DMS79 treated with DMSO at 0.1 percent for 48 hours (cell line): ENCODE measurements at regions not wholly inside any gene's neighbourhood (a gene's known extent, or its start where the extent isn't known, plus 50 kb on each side); places are given as distances from the start of the nearest gene placed in this dataset.
"Not testable (repeated sequence)": the region's sequence is repeated elsewhere in the genome, so short reads cannot be mapped to it uniquely, and the experiment has no call there.

Source experiments
- DNase-seq: peaks from one replicate; lab custom pipeline; 2025; lab: John Stamatoyannopoulos, UW

DNA sequence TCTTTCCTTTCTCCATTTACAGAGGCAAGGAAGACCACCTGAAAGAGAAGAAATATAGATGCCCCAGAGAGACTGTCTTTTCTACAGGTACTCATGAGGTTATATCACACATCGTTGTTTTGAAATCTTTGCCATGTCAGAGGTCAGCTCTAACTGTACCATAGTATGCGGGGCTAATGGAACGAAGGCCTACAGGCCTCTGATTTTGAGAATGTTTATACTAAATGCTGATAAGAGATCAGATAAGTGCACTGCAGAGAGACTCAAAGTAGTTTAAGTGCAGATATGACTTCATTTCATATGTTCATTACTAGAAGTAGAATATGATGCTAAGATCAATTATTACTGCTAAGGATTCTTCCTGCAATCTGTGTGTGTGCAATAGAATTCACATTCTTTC lies 1005.0 kb downstream of the GALC start:
- DNase-seq: no peak

DNA sequence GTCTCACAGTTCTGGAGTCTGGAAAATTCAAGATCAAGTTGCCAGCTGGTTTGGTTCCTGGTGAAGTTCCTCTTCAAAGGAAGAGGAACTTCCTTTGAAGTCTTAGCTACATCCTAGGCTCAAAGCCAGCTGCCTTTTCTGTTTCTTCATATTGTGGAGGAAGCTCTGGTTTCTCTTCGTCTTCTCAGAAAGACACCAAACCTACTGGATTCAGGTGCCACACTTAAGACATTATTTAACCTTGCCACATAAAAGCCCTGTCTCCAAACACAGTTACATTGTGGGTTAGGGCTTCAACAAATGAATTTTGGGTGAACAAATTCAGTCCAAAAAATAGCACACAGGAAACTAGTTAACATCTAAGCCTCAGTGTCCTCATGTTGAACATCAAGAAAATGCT lies 1019.8 kb downstream of the GALC start:
- DNase-seq: no peak

DNA sequence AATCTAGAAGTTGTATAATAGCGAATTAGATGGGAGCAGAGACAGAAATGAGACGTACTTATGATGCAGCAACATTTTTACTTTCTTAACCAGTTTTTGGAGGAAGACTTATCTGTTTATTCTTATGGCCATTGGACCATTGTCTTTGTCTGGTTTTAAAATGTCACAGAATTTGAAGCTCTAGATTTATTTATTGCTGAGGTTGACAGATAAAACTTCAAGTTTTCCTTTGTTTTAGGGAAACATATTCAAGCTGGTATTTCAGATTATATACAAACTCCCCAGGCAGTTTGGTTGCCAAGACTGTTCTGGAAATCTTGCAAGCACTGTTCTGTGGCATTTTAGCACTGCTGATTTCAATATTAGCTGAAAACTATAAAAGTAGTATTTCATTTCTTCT lies 1021.7 kb downstream of the GALC start:
- no peak for DNase-seq

DNA sequence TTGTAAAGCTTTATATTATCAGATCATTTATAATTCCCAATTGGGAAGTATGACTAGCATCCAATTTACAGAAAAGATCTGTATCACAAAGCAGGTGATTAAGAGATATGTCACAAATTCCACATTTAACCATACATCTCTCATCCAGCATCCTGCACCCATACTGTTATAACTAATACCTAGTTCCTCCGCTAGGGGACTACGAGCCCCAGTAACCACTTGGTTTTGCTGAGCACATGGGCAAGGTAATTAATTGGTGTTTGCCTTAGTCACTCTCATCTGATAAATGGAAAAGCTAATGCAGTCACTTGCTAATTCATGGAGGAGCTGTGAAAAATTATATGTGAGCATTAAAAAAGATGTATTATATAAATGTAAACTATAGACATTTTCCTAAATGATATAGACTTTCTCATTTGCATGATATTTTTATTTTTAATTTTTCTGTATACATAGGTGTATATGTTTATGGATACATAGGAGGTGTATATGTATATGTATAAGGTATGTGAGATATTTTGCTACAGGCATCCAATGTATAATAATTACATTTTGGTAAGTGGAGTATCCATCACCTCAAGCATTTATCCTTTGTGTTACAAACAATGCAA lies 1031.8 kb downstream of the GALC start:
- DNase-seq: no peak

GRCh38 chr14:86955771-86956354 lies 1037.1 kb downstream of the GALC start:
- no peak for DNase-seq

DNA sequence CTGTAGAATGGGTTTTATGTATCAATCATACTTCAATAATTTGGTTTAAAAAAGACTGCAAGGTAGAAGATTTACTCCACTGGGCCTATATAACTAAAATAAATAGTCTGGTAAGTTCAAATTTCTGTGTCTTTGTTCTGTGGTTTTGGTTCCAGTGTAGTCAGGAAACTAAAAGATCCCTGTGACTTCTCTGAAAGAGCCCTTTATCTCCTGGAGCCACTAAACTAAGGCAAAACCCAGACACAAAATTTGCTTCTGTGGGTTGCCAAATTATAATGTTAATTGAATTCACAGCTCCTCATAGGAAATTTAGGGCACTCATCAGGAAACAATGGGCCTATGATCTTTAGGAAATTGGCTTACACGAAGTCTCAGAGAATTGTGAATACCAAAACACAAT lies 1038.4 kb downstream of the GALC start:
- DNase-seq: no peak

- DNase-seq: no peak
Measured at GRCh38 chr14:86946446-86946845, 1046.5 kb downstream of the GALC start.

- DNase-seq: no peak
Measured at GRCh38 chr14:86944434-86944833, 1048.5 kb downstream of the GALC start.

DNA sequence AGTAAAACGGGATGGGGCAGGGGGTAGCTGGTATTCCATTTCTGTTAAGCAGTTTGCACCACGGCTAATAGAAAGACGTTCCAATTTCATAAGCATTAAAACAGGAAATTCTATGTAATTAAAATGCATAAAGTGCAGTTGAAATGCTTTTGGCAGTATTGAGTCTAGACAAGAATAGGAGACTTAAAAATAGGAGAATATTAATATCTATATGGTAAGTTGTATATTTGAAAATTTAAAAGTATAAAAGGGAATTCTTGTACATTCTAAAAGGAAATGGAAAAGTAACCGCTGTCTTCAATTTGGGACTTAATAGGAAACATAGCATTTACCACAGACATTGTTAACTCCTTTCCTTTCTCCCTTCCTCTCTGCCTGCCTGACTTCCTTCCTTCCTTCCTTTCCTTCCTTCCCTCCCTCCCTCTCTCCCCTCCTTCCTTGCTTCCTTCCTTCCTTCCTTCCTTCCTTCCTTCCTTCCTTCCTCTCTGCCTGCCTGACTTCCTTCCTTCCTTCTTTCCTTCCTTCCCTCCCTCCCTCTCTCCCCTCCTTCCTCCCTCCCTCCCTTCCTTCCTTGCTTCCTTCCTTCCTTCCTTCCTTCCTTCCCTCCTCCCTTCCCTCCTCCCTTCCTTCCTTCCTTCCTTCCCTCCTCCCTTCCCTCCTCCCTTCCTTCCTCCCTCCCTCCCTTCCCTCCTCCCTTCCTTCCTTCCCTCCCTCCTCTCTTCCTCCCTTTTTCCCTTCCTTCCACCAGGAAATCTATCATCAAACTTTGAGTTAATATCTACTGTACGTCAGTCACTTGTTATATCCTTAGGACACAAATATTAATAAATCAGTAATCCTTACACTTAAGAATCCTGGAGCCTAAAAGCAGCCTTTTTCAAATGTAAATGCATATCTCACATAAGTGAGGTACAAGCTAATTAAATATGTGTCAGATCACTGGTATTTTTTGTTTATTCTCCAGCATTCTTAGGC lies 1049.3 kb downstream of the GALC start:
- DNase-seq: no peak

DNA sequence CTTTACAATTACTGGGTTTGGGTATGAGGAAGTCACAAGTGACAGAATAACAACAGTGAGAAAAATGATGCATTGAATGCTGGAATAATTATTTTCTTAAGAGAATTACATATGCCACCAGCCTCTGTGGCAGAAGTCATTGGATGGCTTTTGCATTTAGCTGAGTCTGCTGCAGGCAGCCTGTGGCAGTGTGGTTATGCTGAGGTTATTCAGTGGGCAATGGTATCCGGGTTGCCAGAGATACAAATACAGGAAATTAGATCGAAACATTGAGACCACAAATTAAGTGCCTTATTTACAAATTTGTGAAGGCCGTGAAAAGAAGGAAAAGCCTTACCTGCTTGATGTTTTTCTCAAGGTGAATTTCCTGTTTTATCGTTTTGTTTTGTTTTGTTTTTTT lies 1050.0 kb downstream of the GALC start:
- no peak for DNase-seq

DNA sequence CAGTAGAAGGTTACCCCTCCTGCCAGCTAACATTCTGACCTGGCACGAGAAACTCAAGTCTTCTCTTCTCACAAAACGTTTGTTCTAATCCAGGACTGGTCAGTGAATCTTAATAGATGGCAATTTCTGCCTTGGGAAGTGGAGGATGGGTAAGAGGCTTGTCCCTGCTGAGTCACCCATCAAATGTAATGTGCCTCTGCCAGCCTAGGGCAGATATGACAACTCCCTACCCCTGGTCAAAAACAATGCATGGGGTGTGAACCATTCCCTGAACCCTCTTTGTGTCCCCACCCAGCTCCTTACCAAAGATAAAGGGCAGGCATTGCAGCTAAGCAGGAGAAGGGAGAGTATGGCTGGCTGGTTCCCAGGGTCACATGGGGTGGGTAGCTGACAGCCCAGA lies 1052.9 kb downstream of the GALC start:
- DNase-seq: no peak

GRCh38 chr14:86938320-86938719 lies 1054.7 kb downstream of the GALC start:
- DNase-seq: no peak

GRCh38 chr14:86936556-86936955 lies 1056.4 kb downstream of the GALC start:
- DNase-seq: no peak

- no peak for DNase-seq
Measured at GRCh38 chr14:86935241-86935885, 1057.6 kb downstream of the GALC start.

GRCh38 chr14:86933958-86934595 lies 1058.9 kb downstream of the GALC start:
- peak; percentile 12 for DNase-seq

- no peak for DNase-seq
Measured at GRCh38 chr14:86933460-86933859, 1059.5 kb downstream of the GALC start.

DNA sequence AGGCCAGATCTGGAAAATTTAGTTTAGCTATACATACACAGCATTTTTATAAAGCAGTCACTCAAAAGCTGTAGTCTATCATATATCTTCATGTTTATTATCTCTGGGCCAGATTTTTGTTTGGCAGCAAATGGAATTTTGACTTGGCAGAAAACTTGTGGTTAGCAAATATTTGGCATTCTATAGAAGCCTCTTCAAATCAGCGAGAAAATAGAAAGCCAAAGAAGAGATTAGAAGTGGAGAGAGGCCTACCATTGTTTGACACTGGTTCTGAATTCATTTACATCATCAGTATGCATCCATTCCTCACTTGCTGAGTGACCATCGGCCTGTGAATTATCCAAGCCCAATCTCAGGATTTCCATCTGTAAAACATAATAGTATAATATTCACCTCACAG lies 1077.6 kb downstream of the GALC start:
- no peak for DNase-seq

DNA sequence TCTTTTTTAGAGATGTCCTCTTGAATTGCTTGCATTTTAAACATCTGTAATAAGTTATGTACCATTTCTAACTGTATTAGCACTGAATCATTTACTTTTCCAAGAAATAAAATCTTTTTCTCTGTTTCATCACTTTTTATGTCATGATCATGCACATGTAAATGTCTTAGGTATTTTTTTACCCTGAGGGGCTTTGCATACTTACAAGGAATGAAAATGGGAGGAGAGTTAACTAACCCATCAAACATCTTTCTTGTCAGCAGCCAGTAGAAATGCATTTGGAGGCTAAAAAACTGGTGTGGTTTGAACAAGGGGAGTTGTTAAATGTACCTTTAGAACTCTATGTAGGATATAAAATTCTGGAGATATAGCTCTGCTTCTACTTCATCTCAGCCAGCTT lies 1080.3 kb downstream of the GALC start:
- DNase-seq: no peak

DNA sequence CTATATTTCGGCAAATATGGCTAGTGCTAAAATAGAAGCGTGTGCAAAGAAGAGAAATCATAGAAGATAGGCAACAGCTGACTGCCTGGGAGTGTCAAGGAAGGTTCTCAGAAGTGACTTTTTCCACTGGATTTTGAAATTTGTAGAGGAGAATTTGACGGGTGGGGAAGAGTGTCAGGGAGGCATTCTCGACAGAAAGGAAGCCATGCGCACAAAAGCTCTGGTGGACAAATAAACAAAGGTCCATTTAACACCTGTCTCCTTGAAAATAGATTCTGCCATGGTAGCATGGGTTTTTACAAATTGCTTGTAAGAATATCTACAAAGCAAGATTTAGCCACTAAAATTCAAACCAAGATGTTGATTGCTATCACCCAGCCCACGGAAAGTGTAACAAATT lies 1081.5 kb downstream of the GALC start:
- DNase-seq: no peak

- DNase-seq: not testable (repeated sequence)
Measured at GRCh38 chr14:86905386-86905926, 1087.5 kb downstream of the GALC start.

DNA sequence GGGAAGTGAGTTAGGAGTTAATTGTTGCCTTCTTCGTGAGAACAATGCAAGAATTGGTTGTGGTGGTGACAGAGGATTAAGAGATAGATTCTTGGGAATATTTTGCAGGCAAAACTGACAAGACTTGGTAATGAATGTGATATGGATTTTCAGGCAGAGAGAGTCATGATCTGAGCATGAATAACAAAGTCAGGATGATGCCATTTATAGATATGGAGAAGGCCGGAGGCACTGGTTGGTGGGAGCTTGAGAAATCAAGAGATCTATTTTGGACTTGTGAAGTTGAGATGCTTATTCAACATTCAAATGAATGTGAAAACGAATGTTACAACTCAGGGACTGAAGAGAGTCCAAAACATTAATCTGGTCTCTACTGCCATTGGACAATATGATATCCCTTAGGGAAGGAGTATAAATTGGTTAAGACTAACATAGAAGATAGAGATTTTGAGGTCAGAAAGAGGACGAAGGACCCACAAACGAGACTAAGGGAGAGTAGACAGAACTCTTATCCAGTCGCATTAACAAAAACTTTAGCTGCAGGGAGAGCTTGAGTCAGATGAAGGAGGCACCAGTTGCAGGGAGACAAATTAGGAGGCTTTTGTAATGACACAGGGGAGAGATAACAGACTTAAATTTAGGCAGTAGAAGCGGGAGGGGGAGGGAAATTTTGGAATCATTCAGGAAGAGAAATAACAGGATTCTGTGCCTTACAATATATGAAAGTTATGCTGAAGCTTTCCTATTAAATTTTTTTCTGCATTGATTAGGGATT lies 1090.6 kb downstream of the GALC start:
- DNase-seq: no peak
